ENCODE measurements at regions not wholly inside any gene's neighbourhood (a gene's known extent, or its start where the extent isn't known, plus 50 kb on each side); places are given as distances from the start of the nearest gene placed in this dataset.

- Histone ChIP-seq H3K9me3 (ENCODE audit: control insufficient read depth, insufficient read depth, low read length) (no peaks in the 10 kb centered on the region), H3K36me3 (ENCODE audit: control insufficient read depth, insufficient read depth, low read length) (no peaks in the 10 kb centered on the region), H3K27ac (ENCODE audit: low read length) (no peak overlapping the region), H3K4me1 (ENCODE audit: control insufficient read depth, insufficient read depth, low read length) (no peaks in the 10 kb centered on the region), H3K4me3 (ENCODE audit: low read length) (no peak overlapping the region), H3K27me3 (ENCODE audit: control insufficient read depth, insufficient read depth, low read length) (no peaks in the 10 kb centered on the region)
- DNase-seq (ENCODE audit: low read depth, low spot score): no peak
- no CpG with 5 or more reads among the region's 1 CpG for WGBS (ENCODE audit: insufficient coverage, insufficient read length)
These were observed 340.8 kb upstream of the KLF6 start for GRCh38 chr10:4125776-4126175.

- WGBS (ENCODE audit: insufficient coverage, insufficient read length): 100% methylated on average over 1 of the region's 14 CpGs
- no peaks in the 10 kb centered on the region for H3K27me3 ChIP-seq (ENCODE audit: control insufficient read depth, insufficient read depth, low read length)
- no peaks in the 10 kb centered on the region for H3K9me3 ChIP-seq (ENCODE audit: control insufficient read depth, insufficient read depth, low read length)
- DNase-seq (ENCODE audit: low read depth, low spot score): no peak
- H3K4me1 ChIP-seq (ENCODE audit: control insufficient read depth, insufficient read depth, low read length): no peaks in the 10 kb centered on the region
- H3K4me3 ChIP-seq (ENCODE audit: low read length): no peak overlapping the region
- H3K27ac ChIP-seq (ENCODE audit: low read length): no peak overlapping the region
- no peaks in the 10 kb centered on the region for H3K36me3 ChIP-seq (ENCODE audit: control insufficient read depth, insufficient read depth, low read length)
These were observed 336.7 kb upstream of the KLF6 start for GRCh38 chr10:4121502-4122380.

- no peaks in the 10 kb centered on the region for H3K27me3 ChIP-seq (ENCODE audit: control insufficient read depth, insufficient read depth, low read length)
- no peaks in the 10 kb centered on the region for H3K36me3 ChIP-seq (ENCODE audit: control insufficient read depth, insufficient read depth, low read length)
- no CpG with 5 or more reads among the region's 5 CpGs for WGBS (ENCODE audit: insufficient coverage, insufficient read length)
- no peak overlapping the region for H3K27ac ChIP-seq (ENCODE audit: low read length)
- no peaks in the 10 kb centered on the region for H3K9me3 ChIP-seq (ENCODE audit: control insufficient read depth, insufficient read depth, low read length)
- H3K4me3 ChIP-seq (ENCODE audit: low read length): no peak overlapping the region
- DNase-seq (ENCODE audit: low read depth, low spot score): no peak
- no peaks in the 10 kb centered on the region for H3K4me1 ChIP-seq (ENCODE audit: control insufficient read depth, insufficient read depth, low read length)
These were observed 335.3 kb upstream of the KLF6 start for GRCh38 chr10:4120096-4120853.

GRCh38 chr10:4119107-4119506 lies 334.1 kb upstream of the KLF6 start:
- DNase-seq (ENCODE audit: low read depth, low spot score): no peak
- H3K4me3 ChIP-seq (ENCODE audit: low read length): no peak overlapping the region
- H3K9me3 ChIP-seq (ENCODE audit: control insufficient read depth, insufficient read depth, low read length): no peaks in the 10 kb centered on the region
- H3K4me1 ChIP-seq (ENCODE audit: control insufficient read depth, insufficient read depth, low read length): no peaks in the 10 kb centered on the region
- H3K27ac ChIP-seq (ENCODE audit: low read length): no peak overlapping the region
- no peaks in the 10 kb centered on the region for H3K36me3 ChIP-seq (ENCODE audit: control insufficient read depth, insufficient read depth, low read length)
- no peaks in the 10 kb centered on the region for H3K27me3 ChIP-seq (ENCODE audit: control insufficient read depth, insufficient read depth, low read length)
- no CpG with 5 or more reads among the region's 7 CpGs for WGBS (ENCODE audit: insufficient coverage, insufficient read length)

GRCh38 chr10:4117604-4118003 lies 332.6 kb upstream of the KLF6 start:
- DNase-seq (ENCODE audit: low read depth, low spot score): no peak
- Histone ChIP-seq H3K4me1 (ENCODE audit: control insufficient read depth, insufficient read depth, low read length) (no peaks in the 10 kb centered on the region), H3K9me3 (ENCODE audit: control insufficient read depth, insufficient read depth, low read length) (no peaks in the 10 kb centered on the region), H3K27me3 (ENCODE audit: control insufficient read depth, insufficient read depth, low read length) (no peaks in the 10 kb centered on the region), H3K4me3 (ENCODE audit: low read length) (no peak overlapping the region), H3K36me3 (ENCODE audit: control insufficient read depth, insufficient read depth, low read length) (no peaks in the 10 kb centered on the region), H3K27ac (ENCODE audit: low read length) (no peak overlapping the region)
- no CpG with 5 or more reads among the region's 1 CpG for WGBS (ENCODE audit: insufficient coverage, insufficient read length)

GRCh38 chr10:4111643-4112042 lies 326.6 kb upstream of the KLF6 start:
- Histone ChIP-seq H3K27me3 (ENCODE audit: control insufficient read depth, insufficient read depth, low read length) (no peaks in the 10 kb centered on the region), H3K4me1 (ENCODE audit: control insufficient read depth, insufficient read depth, low read length) (no peaks in the 10 kb centered on the region), H3K36me3 (ENCODE audit: control insufficient read depth, insufficient read depth, low read length) (no peaks in the 10 kb centered on the region), H3K27ac (ENCODE audit: low read length) (no peak overlapping the region), H3K4me3 (ENCODE audit: low read length) (no peak overlapping the region), H3K9me3 (ENCODE audit: control insufficient read depth, insufficient read depth, low read length) (no peaks in the 10 kb centered on the region)
- WGBS (ENCODE audit: insufficient coverage, insufficient read length): no CpG with 5 or more reads among the region's 1 CpG
- DNase-seq (ENCODE audit: low read depth, low spot score): no peak

DNA sequence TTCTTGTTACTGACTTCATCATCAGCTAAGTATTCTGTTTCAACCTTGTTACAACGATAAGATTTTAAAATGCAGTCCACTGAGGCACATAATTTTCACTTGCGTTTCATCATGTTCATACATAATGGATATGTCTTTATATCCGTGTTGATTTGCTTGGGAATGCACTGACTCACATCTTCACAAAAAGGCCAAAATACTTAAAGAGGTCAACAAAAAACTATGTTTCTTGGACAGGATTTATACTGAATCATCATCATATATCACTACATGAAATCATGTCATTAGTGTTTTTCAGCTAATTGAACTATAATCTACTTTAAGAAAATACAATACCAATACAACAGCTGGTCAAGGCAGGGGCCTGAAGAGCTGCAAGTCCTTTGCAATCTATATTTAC lies 324.5 kb upstream of the KLF6 start:
- Histone ChIP-seq H3K4me1 (ENCODE audit: control insufficient read depth, insufficient read depth, low read length) (no peaks in the 10 kb centered on the region), H3K36me3 (ENCODE audit: control insufficient read depth, insufficient read depth, low read length) (no peaks in the 10 kb centered on the region), H3K4me3 (ENCODE audit: low read length) (no peak overlapping the region), H3K27me3 (ENCODE audit: control insufficient read depth, insufficient read depth, low read length) (no peaks in the 10 kb centered on the region), H3K9me3 (ENCODE audit: control insufficient read depth, insufficient read depth, low read length) (peaks cover 2% of the 10 kb centered on the region; the same call in 1 of the 2 replicates), H3K27ac (ENCODE audit: low read length) (no peak overlapping the region)
- DNase-seq (ENCODE audit: low read depth, low spot score): no peak
- WGBS (ENCODE audit: insufficient coverage, insufficient read length): no CpG with 5 or more reads among the region's 3 CpGs

GRCh38 chr10:4108693-4109092 lies 323.7 kb upstream of the KLF6 start:
- Histone ChIP-seq H3K27ac (ENCODE audit: low read length) (no peak overlapping the region), H3K4me3 (ENCODE audit: low read length) (no peak overlapping the region), H3K36me3 (ENCODE audit: control insufficient read depth, insufficient read depth, low read length) (no peaks in the 10 kb centered on the region), H3K9me3 (ENCODE audit: control insufficient read depth, insufficient read depth, low read length) (peaks cover 2% of the 10 kb centered on the region; the same call in 1 of the 2 replicates), H3K4me1 (ENCODE audit: control insufficient read depth, insufficient read depth, low read length) (no peaks in the 10 kb centered on the region), H3K27me3 (ENCODE audit: control insufficient read depth, insufficient read depth, low read length) (no peaks in the 10 kb centered on the region)
- no peak for DNase-seq (ENCODE audit: low read depth, low spot score)
- WGBS (ENCODE audit: insufficient coverage, insufficient read length): no CpG with 5 or more reads among the region's 4 CpGs

- no peak for DNase-seq (ENCODE audit: low read depth, low spot score)
- H3K27ac ChIP-seq (ENCODE audit: low read length): no peak overlapping the region
- 100% methylated on average over 3 of the region's 6 CpGs for WGBS (ENCODE audit: insufficient coverage, insufficient read length)
- H3K9me3 ChIP-seq (ENCODE audit: control insufficient read depth, insufficient read depth, low read length): peaks cover 2% of the 10 kb centered on the region; the same call in 1 of the 2 replicates
- no peaks in the 10 kb centered on the region for H3K36me3 ChIP-seq (ENCODE audit: control insufficient read depth, insufficient read depth, low read length)
- no peaks in the 10 kb centered on the region for H3K27me3 ChIP-seq (ENCODE audit: control insufficient read depth, insufficient read depth, low read length)
- no peaks in the 10 kb centered on the region for H3K4me1 ChIP-seq (ENCODE audit: control insufficient read depth, insufficient read depth, low read length)
- no peak overlapping the region for H3K4me3 ChIP-seq (ENCODE audit: low read length)
These were observed 322.4 kb upstream of the KLF6 start for GRCh38 chr10:4107285-4107851.

GRCh38 chr10:4103603-4104002 lies 318.6 kb upstream of the KLF6 start:
- WGBS (ENCODE audit: insufficient coverage, insufficient read length): no CpG with 5 or more reads among the region's 7 CpGs

More at GRCh38 chr10:4103603-4104002, 318.6 kb upstream of the KLF6 start:
- Histone ChIP-seq H3K9me3 (ENCODE audit: control insufficient read depth, insufficient read depth, low read length) (peaks cover 2% of the 10 kb centered on the region; the same call in 1 of the 2 replicates), H3K4me1 (ENCODE audit: control insufficient read depth, insufficient read depth, low read length) (no peaks in the 10 kb centered on the region), H3K36me3 (ENCODE audit: control insufficient read depth, insufficient read depth, low read length) (no peaks in the 10 kb centered on the region), H3K27ac (ENCODE audit: low read length) (no peak overlapping the region), H3K27me3 (ENCODE audit: control insufficient read depth, insufficient read depth, low read length) (no peaks in the 10 kb centered on the region), H3K4me3 (ENCODE audit: low read length) (no peak overlapping the region)
- no peak for DNase-seq (ENCODE audit: low read depth, low spot score)
